NCI-H526 treated with DMSO at 0.1 percent for 48 hours (cell line): ENCODE measurements at regions not wholly inside any gene's neighbourhood (a gene's known extent, or its start where the extent isn't known, plus 50 kb on each side); places are given as distances from the start of the nearest gene placed in this dataset.

ENCODE experiments used
- DNase-seq: peaks from one replicate; lab custom pipeline; 2025; lab: John Stamatoyannopoulos, UW

GRCh38 chr7:67553378-67553777, 556.7 kb downstream of the TYW1 start:
- DNase-seq, result no peak

DNA sequence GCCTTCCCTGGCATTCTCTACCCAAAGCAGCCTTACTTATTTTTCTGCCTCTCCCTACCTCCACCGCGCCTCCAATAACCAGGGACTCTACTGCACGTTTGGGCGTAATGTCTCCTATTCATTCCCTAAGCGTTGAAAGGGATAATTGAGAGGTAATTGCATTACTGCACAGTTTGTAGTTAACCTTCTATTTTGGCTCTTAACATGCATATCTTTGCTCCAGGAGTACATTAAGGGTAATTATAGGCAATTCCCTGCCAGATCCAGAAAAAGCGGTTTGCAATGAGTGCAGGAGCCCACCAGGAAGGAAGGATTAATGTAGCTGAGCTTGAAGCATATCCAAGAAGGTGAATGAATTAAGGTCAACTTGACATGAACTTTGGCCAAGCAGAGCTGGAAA, 558.4 kb downstream of the TYW1 start:
- no peak for DNase-seq

GRCh38 chr7:67564959-67565358, 568.3 kb downstream of the TYW1 start:
- no peak for DNase-seq

- DNase-seq, result no peak
Observed at GRCh38 chr7:67566101-67566500, 569.5 kb downstream of the TYW1 start.

GRCh38 chr7:67571026-67571545, 574.5 kb downstream of the TYW1 start:
- DNase-seq, result no peak

DNA sequence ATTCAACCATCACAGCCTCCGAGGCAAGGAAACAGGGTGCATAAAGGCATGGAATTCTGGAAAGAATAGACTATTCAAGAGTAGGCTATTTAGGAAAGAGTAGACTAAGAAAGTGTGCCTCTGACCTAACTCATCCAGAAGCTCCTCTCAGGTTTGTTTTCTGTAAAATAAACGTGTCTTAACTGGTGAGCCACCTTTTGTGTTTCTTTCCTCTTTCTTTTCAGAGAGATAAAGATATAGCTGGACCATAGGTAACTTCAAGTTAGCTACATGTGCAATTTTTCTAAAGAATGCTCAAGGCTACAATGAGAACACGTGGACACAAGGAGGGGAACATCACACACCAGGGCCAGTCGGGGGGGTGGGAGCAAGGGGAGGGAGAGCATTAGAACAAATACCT, 577.0 kb downstream of the TYW1 start:
- DNase-seq, result no peak

DNA sequence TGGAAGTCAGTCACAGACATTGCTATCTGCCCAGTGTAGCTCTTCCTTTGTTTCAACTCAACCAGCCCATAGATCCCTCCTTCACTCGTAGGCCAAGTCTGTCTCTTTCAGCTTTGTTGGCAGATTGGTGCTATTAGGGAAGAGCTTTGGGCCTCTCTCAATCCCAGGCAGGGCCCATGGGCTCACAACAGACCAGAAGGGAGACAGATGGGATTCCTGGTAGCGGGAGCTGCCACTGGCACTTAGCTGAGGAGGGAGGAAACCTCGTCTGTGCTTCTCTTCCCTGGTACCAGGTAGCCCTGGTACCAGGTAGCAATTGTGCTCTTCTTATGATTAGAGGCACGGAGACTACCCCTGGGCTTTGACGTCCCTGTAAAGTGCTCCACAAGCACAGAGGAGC, 592.0 kb downstream of the TYW1 start:
- DNase-seq, result no peak

- DNase-seq, result no peak
Observed at GRCh38 chr7:67589183-67589582, 592.5 kb downstream of the TYW1 start.

GRCh38 chr7:67590649-67591048, 594.0 kb downstream of the TYW1 start:
- no peak for DNase-seq

GRCh38 chr7:67593794-67594193, 597.2 kb downstream of the TYW1 start:
- no peak for DNase-seq

GRCh38 chr7:67595431-67596180, 599.0 kb downstream of the TYW1 start:
- no peak for DNase-seq

- DNase-seq, result no peak
Observed at GRCh38 chr7:67597161-67597560, 600.5 kb downstream of the TYW1 start.

DNA sequence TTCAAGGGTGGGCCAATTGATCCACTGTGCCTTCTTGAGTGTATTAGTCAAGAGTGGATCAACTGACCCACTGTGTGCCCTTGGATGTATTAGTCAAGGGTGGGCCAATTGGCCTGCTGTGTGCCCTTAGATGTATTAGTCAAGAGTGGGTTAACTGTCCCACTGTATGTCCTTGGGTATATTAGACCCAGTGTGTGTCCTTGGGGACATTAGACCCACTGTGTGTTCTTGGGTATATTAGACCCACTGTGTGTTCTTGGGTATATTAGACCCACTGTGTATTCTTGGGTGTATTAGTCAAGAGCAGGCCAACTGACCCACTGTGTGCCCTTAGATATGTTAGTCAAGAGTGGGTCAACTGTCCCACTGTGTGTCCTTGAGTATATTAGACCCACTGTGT, 601.8 kb downstream of the TYW1 start:
- DNase-seq, result no peak

DNA sequence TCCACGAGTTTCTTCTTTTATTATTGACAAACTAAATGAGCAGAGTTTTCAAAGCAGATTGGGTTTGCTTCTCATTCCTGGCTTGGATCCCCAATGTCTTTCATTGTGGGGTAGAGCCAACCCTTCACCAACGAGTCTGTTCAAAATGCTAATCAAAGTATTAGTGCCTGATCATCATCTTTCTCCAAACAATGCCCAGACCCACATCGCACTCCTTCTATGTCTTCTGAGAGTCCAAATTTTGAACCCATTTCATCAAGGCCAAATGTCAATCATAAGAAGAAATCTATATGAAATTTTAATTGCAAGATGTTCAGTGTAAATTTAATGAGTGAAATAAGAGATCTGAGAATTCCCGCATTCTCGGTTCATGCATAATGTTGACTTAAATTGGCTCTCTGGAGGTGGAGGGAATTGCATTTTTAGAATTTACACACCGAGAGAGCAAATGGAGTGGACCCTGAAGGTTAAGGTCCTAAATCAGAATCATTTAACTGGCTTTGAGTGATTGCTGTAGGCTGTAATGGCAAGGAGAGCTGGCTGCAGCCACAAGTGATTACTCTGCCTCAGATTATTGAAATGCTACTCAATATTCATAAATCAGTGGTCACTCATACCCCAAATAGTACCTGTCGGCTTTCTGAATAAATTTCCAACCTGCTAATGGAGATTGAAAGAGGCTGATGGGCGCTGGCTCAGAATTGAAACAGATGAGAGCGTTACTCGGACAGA, 602.9 kb downstream of the TYW1 start:
- no peak for DNase-seq

DNA sequence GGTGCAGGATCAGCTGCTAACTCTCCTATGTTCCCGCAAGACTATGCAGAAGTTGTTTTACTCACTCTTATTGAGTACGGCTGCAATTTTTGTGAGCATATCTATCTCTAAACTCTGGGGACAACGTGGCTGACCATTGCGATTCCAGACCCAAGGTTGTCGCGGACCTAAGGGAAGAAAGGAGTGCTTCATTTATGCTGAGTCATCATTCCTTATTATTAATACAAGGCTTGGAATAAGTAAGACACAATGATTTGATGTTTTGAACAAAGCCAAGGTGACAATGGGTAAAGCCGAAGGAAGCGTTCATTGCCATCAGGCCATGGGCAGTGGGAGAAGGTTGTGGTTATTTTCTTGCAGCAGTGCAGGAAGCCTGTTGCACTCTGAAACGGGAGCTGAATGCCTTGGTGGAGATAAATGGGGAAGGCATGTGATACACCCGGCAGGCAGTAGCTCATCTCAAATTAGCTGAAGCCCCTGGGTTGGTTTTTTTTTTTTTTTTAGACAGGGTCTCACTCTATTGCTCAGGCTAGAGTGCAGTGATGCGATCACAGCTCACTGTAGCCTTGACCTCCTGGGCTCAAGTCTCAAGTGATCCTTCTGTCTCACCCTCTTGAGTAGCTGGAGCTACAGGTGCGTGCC, 605.7 kb downstream of the TYW1 start:
- DNase-seq, result no peak

GRCh38 chr7:67604461-67605386, 608.1 kb downstream of the TYW1 start:
- no peak for DNase-seq

DNA sequence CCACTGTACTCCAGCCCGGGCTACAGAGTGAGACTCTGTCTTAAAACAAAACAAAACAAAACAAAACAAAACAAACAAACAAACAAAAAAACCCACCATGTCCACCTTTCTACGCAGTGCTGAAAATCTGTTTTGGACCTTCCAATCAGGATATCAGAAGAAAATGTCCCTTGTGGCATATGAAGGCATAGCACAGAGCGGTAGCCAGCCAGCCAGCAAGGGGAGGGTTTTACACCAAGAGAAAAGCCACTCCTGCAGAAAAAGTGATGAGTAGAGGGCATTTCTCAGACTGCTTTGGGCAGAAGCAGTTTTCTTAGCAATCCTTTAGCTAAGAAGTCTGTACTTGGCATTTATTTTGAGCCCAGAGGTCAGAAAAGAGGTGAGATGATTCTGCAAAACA, 612.2 kb downstream of the TYW1 start:
- no peak for DNase-seq

DNA sequence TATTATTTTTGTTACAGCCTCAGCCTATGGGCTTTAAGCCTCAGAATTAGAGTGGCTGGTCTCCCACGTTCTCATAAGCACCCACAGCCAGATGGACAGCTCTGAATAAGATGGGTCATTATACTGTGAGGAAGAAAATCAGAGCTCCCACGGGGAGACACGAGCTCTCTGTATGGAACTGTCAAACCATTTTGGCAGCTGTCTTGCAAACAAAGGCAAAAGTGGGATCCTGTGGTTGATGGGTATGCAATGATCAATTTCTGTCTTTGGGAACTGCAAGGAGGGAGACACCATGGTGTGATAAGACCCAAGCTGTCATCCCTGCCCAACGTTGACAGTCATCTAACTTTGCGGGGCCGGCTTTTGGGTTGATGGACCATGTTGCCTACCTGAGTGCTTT, 614.3 kb downstream of the TYW1 start:
- no peak for DNase-seq

DNA sequence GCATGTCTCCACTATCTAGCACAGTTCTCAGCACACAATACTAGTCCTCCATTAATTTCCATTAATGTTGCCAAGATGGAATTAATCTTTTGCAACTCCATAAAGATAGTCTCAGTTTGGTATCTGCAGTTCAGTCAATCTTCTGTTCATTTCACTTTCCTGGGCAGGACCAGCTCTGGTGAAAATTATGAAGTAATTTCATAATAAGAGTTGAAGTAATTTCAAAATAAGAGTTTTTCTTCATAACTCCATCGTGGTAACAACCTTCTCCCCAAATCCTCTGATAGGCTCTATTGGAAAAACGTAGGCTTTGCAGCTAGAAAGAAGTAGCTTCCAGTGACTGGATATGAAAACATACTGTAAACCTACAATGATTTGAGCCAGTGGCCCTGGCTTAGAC, 618.2 kb downstream of the TYW1 start:
- no peak for DNase-seq

DNA sequence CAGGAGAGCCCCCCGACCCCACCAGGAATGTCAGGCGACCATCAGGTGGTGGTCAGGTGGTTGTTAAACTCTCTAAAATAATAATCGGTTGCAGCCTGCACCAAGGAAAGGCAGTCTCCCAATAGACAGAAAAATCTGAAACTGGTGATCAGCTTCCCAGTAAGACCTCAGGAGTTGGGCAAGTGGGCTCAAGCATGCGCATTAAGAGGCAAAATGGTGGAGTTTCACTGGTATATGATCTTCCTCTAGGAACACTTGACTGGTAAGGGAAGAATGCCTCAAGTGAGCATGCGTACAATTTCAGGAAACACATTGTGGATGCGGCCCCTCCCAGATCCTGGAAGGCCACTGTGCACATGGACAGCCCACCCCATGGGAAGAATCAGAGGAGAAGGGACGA, 619.9 kb downstream of the TYW1 start:
- no peak for DNase-seq

- no peak for DNase-seq
Observed at GRCh38 chr7:67618556-67619162, 622.0 kb downstream of the TYW1 start.
